ENCODE measurements at regions not wholly inside any gene's neighbourhood (a gene's known extent, or its start where the extent isn't known, plus 50 kb on each side); places are given as distances from the start of the nearest gene placed in this dataset.
"Not testable (repeated sequence)": the region's sequence is repeated elsewhere in the genome, so short reads cannot be mapped to it uniquely, and the experiment has no call there.

- no peaks in the 10 kb centered on the region for H3K27me3 ChIP-seq (ENCODE audit: control insufficient read depth in 2 of 2, insufficient read depth in 2 of 2, low read length in 2 of 2)
- H3K27ac ChIP-seq (ENCODE audit: low read depth in 2 of 2, low read length in 2 of 2): no peak overlapping the region
- H3K9ac ChIP-seq (ENCODE audit: low read depth in 1 of 2, low read length in 2 of 2): no peak overlapping the region
- no peaks in the 10 kb centered on the region for H3K9me3 ChIP-seq (ENCODE audit: control insufficient read depth in 2 of 2, low read length in 2 of 2)
- H3K36me3 ChIP-seq (ENCODE audit: control insufficient read depth in 2 of 2, insufficient read depth in 2 of 2, low read length in 2 of 2): no peaks in the 10 kb centered on the region
- H3K4me3 ChIP-seq (ENCODE audit: low read length in 2 of 2): no peak overlapping the region
- no peaks in the 10 kb centered on the region for H3K4me1 ChIP-seq (ENCODE audit: control insufficient read depth in 2 of 2, insufficient read depth in 2 of 2, low read length in 2 of 2)
Observed at GRCh38 chr1:73472810-73473209, 725.2 kb downstream of the LRRIQ3 start.

GRCh38 chr1:73467731-73468130 is 730.2 kb downstream of the LRRIQ3 start:
- H3K9ac ChIP-seq (ENCODE audit: low read depth in 1 of 2, low read length in 2 of 2): no peak overlapping the region
- no peaks in the 10 kb centered on the region for H3K27me3 ChIP-seq (ENCODE audit: control insufficient read depth in 2 of 2, insufficient read depth in 2 of 2, low read length in 2 of 2)
- H3K4me3 ChIP-seq (ENCODE audit: low read length in 2 of 2): no peak overlapping the region
- no peaks in the 10 kb centered on the region for H3K36me3 ChIP-seq (ENCODE audit: control insufficient read depth in 2 of 2, insufficient read depth in 2 of 2, low read length in 2 of 2)
- H3K9me3 ChIP-seq (ENCODE audit: control insufficient read depth in 2 of 2, low read length in 2 of 2): no peaks in the 10 kb centered on the region
- no peak overlapping the region for H3K27ac ChIP-seq (ENCODE audit: low read depth in 2 of 2, low read length in 2 of 2)
- no peaks in the 10 kb centered on the region for H3K4me1 ChIP-seq (ENCODE audit: control insufficient read depth in 2 of 2, insufficient read depth in 2 of 2, low read length in 2 of 2)

GRCh38 chr1:73463873-73464272 is 734.1 kb downstream of the LRRIQ3 start:
- Histone ChIP-seq H3K9ac (ENCODE audit: low read depth in 1 of 2, low read length in 2 of 2) (no peak overlapping the region), H3K36me3 (ENCODE audit: control insufficient read depth in 2 of 2, insufficient read depth in 2 of 2, low read length in 2 of 2) (no peaks in the 10 kb centered on the region), H3K9me3 (ENCODE audit: control insufficient read depth in 2 of 2, low read length in 2 of 2) (no peaks in the 10 kb centered on the region), H3K4me1 (ENCODE audit: control insufficient read depth in 2 of 2, insufficient read depth in 2 of 2, low read length in 2 of 2) (no peaks in the 10 kb centered on the region), H3K27ac (ENCODE audit: low read depth in 2 of 2, low read length in 2 of 2) (no peak overlapping the region), H3K4me3 (ENCODE audit: low read length in 2 of 2) (no peak overlapping the region), H3K27me3 (ENCODE audit: control insufficient read depth in 2 of 2, insufficient read depth in 2 of 2, low read length in 2 of 2) (no peaks in the 10 kb centered on the region)

GRCh38 chr1:73452522-73452921 is 745.5 kb downstream of the LRRIQ3 start:
- no peak overlapping the region for H3K4me3 ChIP-seq (ENCODE audit: low read length in 2 of 2)
- H3K9ac ChIP-seq (ENCODE audit: low read depth in 1 of 2, low read length in 2 of 2): no peak overlapping the region
- H3K36me3 ChIP-seq (ENCODE audit: control insufficient read depth in 2 of 2, insufficient read depth in 2 of 2, low read length in 2 of 2): no peaks in the 10 kb centered on the region

GRCh38 chr1:73450668-73451067 is 747.3 kb downstream of the LRRIQ3 start:
- not testable (repeated sequence) for H3K27me3 ChIP-seq (ENCODE audit: control insufficient read depth in 2 of 2, insufficient read depth in 2 of 2, low read length in 2 of 2); H3K9me3 ChIP-seq (ENCODE audit: control insufficient read depth in 2 of 2, low read length in 2 of 2); H3K27ac ChIP-seq (ENCODE audit: low read depth in 2 of 2, low read length in 2 of 2); H3K9ac ChIP-seq (ENCODE audit: low read depth in 1 of 2, low read length in 2 of 2); H3K4me3 ChIP-seq (ENCODE audit: low read length in 2 of 2); H3K4me1 ChIP-seq (ENCODE audit: control insufficient read depth in 2 of 2, insufficient read depth in 2 of 2, low read length in 2 of 2); H3K36me3 ChIP-seq (ENCODE audit: control insufficient read depth in 2 of 2, insufficient read depth in 2 of 2, low read length in 2 of 2)

More at GRCh38 chr1:73452522-73452921, 745.5 kb downstream of the LRRIQ3 start:
- H3K4me1 ChIP-seq (ENCODE audit: control insufficient read depth in 2 of 2, insufficient read depth in 2 of 2, low read length in 2 of 2): no peaks in the 10 kb centered on the region
- no peaks in the 10 kb centered on the region for H3K9me3 ChIP-seq (ENCODE audit: control insufficient read depth in 2 of 2, low read length in 2 of 2)
- no peak overlapping the region for H3K27ac ChIP-seq (ENCODE audit: low read depth in 2 of 2, low read length in 2 of 2)
- H3K27me3 ChIP-seq (ENCODE audit: control insufficient read depth in 2 of 2, insufficient read depth in 2 of 2, low read length in 2 of 2): no peaks in the 10 kb centered on the region

- H3K9ac ChIP-seq (ENCODE audit: low read depth in 1 of 2, low read length in 2 of 2): no peak overlapping the region
- no peaks in the 10 kb centered on the region for H3K36me3 ChIP-seq (ENCODE audit: control insufficient read depth in 2 of 2, insufficient read depth in 2 of 2, low read length in 2 of 2)
- no peak overlapping the region for H3K4me3 ChIP-seq (ENCODE audit: low read length in 2 of 2)
- no peaks in the 10 kb centered on the region for H3K27me3 ChIP-seq (ENCODE audit: control insufficient read depth in 2 of 2, insufficient read depth in 2 of 2, low read length in 2 of 2)
- H3K4me1 ChIP-seq (ENCODE audit: control insufficient read depth in 2 of 2, insufficient read depth in 2 of 2, low read length in 2 of 2): no peaks in the 10 kb centered on the region
- H3K9me3 ChIP-seq (ENCODE audit: control insufficient read depth in 2 of 2, low read length in 2 of 2): no peaks in the 10 kb centered on the region
- H3K27ac ChIP-seq (ENCODE audit: low read depth in 2 of 2, low read length in 2 of 2): no peak overlapping the region
Observed at GRCh38 chr1:73411479-73411878, 786.5 kb downstream of the LRRIQ3 start.

GRCh38 chr1:73401666-73402065 is 796.3 kb downstream of the LRRIQ3 start:
- Histone ChIP-seq H3K4me1 (ENCODE audit: control insufficient read depth in 2 of 2, insufficient read depth in 2 of 2, low read length in 2 of 2) (no peaks in the 10 kb centered on the region), H3K27me3 (ENCODE audit: control insufficient read depth in 2 of 2, insufficient read depth in 2 of 2, low read length in 2 of 2) (no peaks in the 10 kb centered on the region), H3K9me3 (ENCODE audit: control insufficient read depth in 2 of 2, low read length in 2 of 2) (no peaks in the 10 kb centered on the region), H3K36me3 (ENCODE audit: control insufficient read depth in 2 of 2, insufficient read depth in 2 of 2, low read length in 2 of 2) (no peaks in the 10 kb centered on the region), H3K27ac (ENCODE audit: low read depth in 2 of 2, low read length in 2 of 2) (no peak overlapping the region), H3K4me3 (ENCODE audit: low read length in 2 of 2) (no peak overlapping the region), H3K9ac (ENCODE audit: low read depth in 1 of 2, low read length in 2 of 2) (no peak overlapping the region)

- Histone ChIP-seq H3K27ac (ENCODE audit: low read depth in 2 of 2, low read length in 2 of 2) (no peak overlapping the region), H3K4me1 (ENCODE audit: control insufficient read depth in 2 of 2, insufficient read depth in 2 of 2, low read length in 2 of 2) (no peaks in the 10 kb centered on the region), H3K9me3 (ENCODE audit: control insufficient read depth in 2 of 2, low read length in 2 of 2) (peaks cover 0 to 2% of the 10 kb centered on the region in 2 donors), H3K9ac (ENCODE audit: low read depth in 1 of 2, low read length in 2 of 2) (no peak overlapping the region), H3K27me3 (ENCODE audit: control insufficient read depth in 2 of 2, insufficient read depth in 2 of 2, low read length in 2 of 2) (no peaks in the 10 kb centered on the region), H3K36me3 (ENCODE audit: control insufficient read depth in 2 of 2, insufficient read depth in 2 of 2, low read length in 2 of 2) (no peaks in the 10 kb centered on the region), H3K4me3 (ENCODE audit: low read length in 2 of 2) (no peak overlapping the region)
Observed at GRCh38 chr1:73382966-73383365, 815.0 kb downstream of the LRRIQ3 start.

- Histone ChIP-seq H3K4me3 (ENCODE audit: low read length in 2 of 2) (no peak overlapping the region), H3K27me3 (ENCODE audit: control insufficient read depth in 2 of 2, insufficient read depth in 2 of 2, low read length in 2 of 2) (no peaks in the 10 kb centered on the region), H3K9ac (ENCODE audit: low read depth in 1 of 2, low read length in 2 of 2) (no peak overlapping the region)
Observed at GRCh38 chr1:73366734-73367413, 831.1 kb downstream of the LRRIQ3 start.

GRCh38 chr1:73359001-73359400 is 839.0 kb downstream of the LRRIQ3 start:
- Histone ChIP-seq H3K27ac (ENCODE audit: low read depth in 2 of 2, low read length in 2 of 2) (no peak overlapping the region), H3K9ac (ENCODE audit: low read depth in 1 of 2, low read length in 2 of 2) (no peak overlapping the region), H3K4me3 (ENCODE audit: low read length in 2 of 2) (no peak overlapping the region), H3K4me1 (ENCODE audit: control insufficient read depth in 2 of 2, insufficient read depth in 2 of 2, low read length in 2 of 2) (no peaks in the 10 kb centered on the region), H3K36me3 (ENCODE audit: control insufficient read depth in 2 of 2, insufficient read depth in 2 of 2, low read length in 2 of 2) (no peaks in the 10 kb centered on the region), H3K9me3 (ENCODE audit: control insufficient read depth in 2 of 2, low read length in 2 of 2) (no peaks in the 10 kb centered on the region), H3K27me3 (ENCODE audit: control insufficient read depth in 2 of 2, insufficient read depth in 2 of 2, low read length in 2 of 2) (no peaks in the 10 kb centered on the region)

More at GRCh38 chr1:73366734-73367413, 831.1 kb downstream of the LRRIQ3 start:
- Histone ChIP-seq H3K9me3 (ENCODE audit: control insufficient read depth in 2 of 2, low read length in 2 of 2) (no peaks in the 10 kb centered on the region), H3K4me1 (ENCODE audit: control insufficient read depth in 2 of 2, insufficient read depth in 2 of 2, low read length in 2 of 2) (no peaks in the 10 kb centered on the region), H3K36me3 (ENCODE audit: control insufficient read depth in 2 of 2, insufficient read depth in 2 of 2, low read length in 2 of 2) (no peaks in the 10 kb centered on the region), H3K27ac (ENCODE audit: low read depth in 2 of 2, low read length in 2 of 2) (no peak overlapping the region)

Measured in mucosa of rectum (tissue), 2 donors.